GM23248 (cell line): ENCODE measurements at regions not wholly inside any gene's neighbourhood (a gene's known extent, or its start where the extent isn't known, plus 50 kb on each side); places are given as distances from the start of the nearest gene placed in this dataset.

Source experiments
- EZH2 ChIP-seq: fragments of 200-600 bp; sonication (generic); IDR thresholded peaks from 2 replicates; pipeline ENCODE4 v1.6.1; 2018; ENCODE audit warnings: antibody characterized with exemption, mild to moderate bottlenecking; ENCODE audit not compliant: insufficient read depth, poor library complexity, severe bottlenecking
- EZH2phosphoT487 ChIP-seq: fragments of 200-600 bp; sonication (generic); IDR thresholded peaks from 2 replicates; pipeline ENCODE4 v1.6.1; 2018; ENCODE audit warnings: antibody characterized with exemption, moderate library complexity, mild to moderate bottlenecking, low read depth; ENCODE audit not compliant: insufficient read depth

DNA sequence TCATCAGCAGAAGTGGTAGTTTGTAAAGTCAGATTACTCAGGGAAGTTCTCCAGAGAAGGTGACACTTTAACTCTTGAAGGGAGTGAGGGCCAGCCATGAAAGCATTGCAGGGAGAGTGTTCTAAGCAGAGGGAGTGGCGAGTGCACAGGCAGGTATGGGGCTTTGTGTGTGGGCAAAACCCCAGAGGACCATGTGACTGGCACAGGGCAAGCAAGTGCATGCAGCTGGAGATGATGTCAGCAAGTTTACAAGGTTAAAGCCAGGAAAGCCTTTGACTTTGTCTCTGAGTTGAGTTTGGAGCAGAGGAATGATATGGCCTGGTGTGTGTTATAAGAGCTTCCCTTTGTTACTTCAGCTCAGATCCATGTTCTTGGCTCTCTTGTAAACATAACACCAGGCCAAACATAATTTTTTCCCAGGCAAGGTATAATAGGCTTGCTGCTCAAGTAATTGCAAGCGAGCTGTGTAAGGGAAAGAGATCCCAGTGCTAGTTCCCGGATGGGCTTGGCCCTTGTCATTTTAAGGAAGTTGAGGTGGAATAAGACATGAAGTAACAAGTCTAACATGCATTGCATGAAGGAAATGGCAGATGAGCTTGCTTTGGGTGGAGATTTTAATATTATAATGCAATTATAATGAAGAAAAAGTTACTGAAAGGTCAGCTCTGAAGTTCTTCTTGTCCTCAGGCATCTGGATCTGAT is 341.1 kb upstream of the LRRC3B start:
- TF ChIP-seq EZH2 (no peak), EZH2phosphoT487 (no peak)
